Loucy (cell line): ENCODE measurements at regions not wholly inside any gene's neighbourhood (a gene's known extent, or its start where the extent isn't known, plus 50 kb on each side); places are given as distances from the start of the nearest gene placed in this dataset.

Experiments used
- EZH2phosphoT487 ChIP-seq: fragments of 200-600 bp; IDR thresholded peaks from 2 replicates; pipeline ENCODE4 v1.6.1; 2018; ENCODE audit warnings: antibody characterized with exemption, mild to moderate bottlenecking, moderate library complexity, borderline replicate concordance
- TF ChIP-seq, protein P1 (sequence below): fragments of 200-600 bp; sonication (generic); conservative IDR thresholded peaks from 2 replicates; pipeline ENCODE4 v1.5.1; 2014; ENCODE audit warnings: mild to moderate bottlenecking, antibody characterized with exemption, low read length

GRCh38 chr12:58695263-58695662, 225.0 kb downstream of the LRIG3 start:
- TF ChIP-seq, protein P1, sequence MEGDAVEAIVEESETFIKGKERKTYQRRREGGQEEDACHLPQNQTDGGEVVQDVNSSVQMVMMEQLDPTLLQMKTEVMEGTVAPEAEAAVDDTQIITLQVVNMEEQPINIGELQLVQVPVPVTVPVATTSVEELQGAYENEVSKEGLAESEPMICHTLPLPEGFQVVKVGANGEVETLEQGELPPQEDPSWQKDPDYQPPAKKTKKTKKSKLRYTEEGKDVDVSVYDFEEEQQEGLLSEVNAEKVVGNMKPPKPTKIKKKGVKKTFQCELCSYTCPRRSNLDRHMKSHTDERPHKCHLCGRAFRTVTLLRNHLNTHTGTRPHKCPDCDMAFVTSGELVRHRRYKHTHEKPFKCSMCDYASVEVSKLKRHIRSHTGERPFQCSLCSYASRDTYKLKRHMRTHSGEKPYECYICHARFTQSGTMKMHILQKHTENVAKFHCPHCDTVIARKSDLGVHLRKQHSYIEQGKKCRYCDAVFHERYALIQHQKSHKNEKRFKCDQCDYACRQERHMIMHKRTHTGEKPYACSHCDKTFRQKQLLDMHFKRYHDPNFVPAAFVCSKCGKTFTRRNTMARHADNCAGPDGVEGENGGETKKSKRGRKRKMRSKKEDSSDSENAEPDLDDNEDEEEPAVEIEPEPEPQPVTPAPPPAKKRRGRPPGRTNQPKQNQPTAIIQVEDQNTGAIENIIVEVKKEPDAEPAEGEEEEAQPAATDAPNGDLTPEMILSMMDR = no peak
- TF ChIP-seq EZH2phosphoT487 = no peak
